ENCODE measurements at regions not wholly inside any gene's neighbourhood (a gene's known extent, or its start where the extent isn't known, plus 50 kb on each side); places are given as distances from the start of the nearest gene placed in this dataset.

GRCh38 chr9:34796924-34797323 lies 87.0 kb upstream of the CCL21 start:
- TF ChIP-seq POLR2A (IDR thresholded peaks at IDR 0.05) (no peak), CTCF (IDR thresholded peaks at IDR 0.05) (no peak)

All from testis (tissue), 2 donors.